ENCODE measurements at regions not wholly inside any gene's neighbourhood (a gene's known extent, or its start where the extent isn't known, plus 50 kb on each side); places are given as distances from the start of the nearest gene placed in this dataset.
"Not testable (repeated sequence)": the region's sequence is repeated elsewhere in the genome, so short reads cannot be mapped to it uniquely, and the experiment has no call there.

GRCh38 chr7:34207810-34208209 is 302.5 kb downstream of the BMPER start:
- DNase-seq, result no peak

GRCh38 chr7:34208878-34209621 is 303.7 kb downstream of the BMPER start:
- DNase-seq, result no peak

GRCh38 chr7:34211018-34211417 is 305.7 kb downstream of the BMPER start:
- no peak for DNase-seq

GRCh38 chr7:34217972-34218371 is 312.6 kb downstream of the BMPER start:
- no peak for DNase-seq

GRCh38 chr7:34219153-34219718 is 313.9 kb downstream of the BMPER start:
- no peak for DNase-seq

- DNase-seq, result no peak
These were observed 315.3 kb downstream of the BMPER start for GRCh38 chr7:34220506-34221185.

GRCh38 chr7:34222316-34222715 is 317.0 kb downstream of the BMPER start:
- no peak for DNase-seq

GRCh38 chr7:34222722-34223121 is 317.4 kb downstream of the BMPER start:
- DNase-seq, result no peak

- DNase-seq, result peak; percentile 74
These were observed 318.9 kb downstream of the BMPER start for GRCh38 chr7:34224281-34224680.

- DNase-seq, result no peak
These were observed 319.9 kb downstream of the BMPER start for GRCh38 chr7:34225193-34225592.

GRCh38 chr7:34227525-34227924 is 322.2 kb downstream of the BMPER start:
- DNase-seq, result no peak

- not testable (repeated sequence) for DNase-seq
These were observed 329.8 kb downstream of the BMPER start for GRCh38 chr7:34235101-34235500.

- DNase-seq, result no peak
These were observed 330.7 kb downstream of the BMPER start for GRCh38 chr7:34236057-34236456.

- no peak for DNase-seq
These were observed 331.6 kb downstream of the BMPER start for GRCh38 chr7:34236839-34237492.

GRCh38 chr7:34237493-34237849 is 332.1 kb downstream of the BMPER start:
- DNase-seq, result no peak

GRCh38 chr7:34240417-34240816 is 335.1 kb downstream of the BMPER start:
- DNase-seq, result no peak

- DNase-seq, result no peak
These were observed 337.1 kb downstream of the BMPER start for GRCh38 chr7:34242391-34242790.

GRCh38 chr7:34245246-34245645 is 339.9 kb downstream of the BMPER start:
- DNase-seq, result no peak

- DNase-seq, result no peak
These were observed 342.1 kb downstream of the BMPER start for GRCh38 chr7:34247468-34247867.

- DNase-seq, result no peak
These were observed 343.9 kb downstream of the BMPER start for GRCh38 chr7:34249192-34249591.

GRCh38 chr7:34260279-34260678 is 354.9 kb downstream of the BMPER start:
- DNase-seq, result no peak

GRCh38 chr7:34263168-34263567 is 357.8 kb downstream of the BMPER start:
- no peak for DNase-seq

- DNase-seq, result no peak
These were observed 363.7 kb downstream of the BMPER start for GRCh38 chr7:34269084-34269483.

GRCh38 chr7:34275624-34276023 is 370.3 kb downstream of the BMPER start:
- DNase-seq, result no peak

Data from NCI-H1417 treated with DMSO at 0.1 percent for 48 hours (cell line).